Ovary (tissue), 3 donors: ENCODE measurements at regions not wholly inside any gene's neighbourhood (a gene's known extent, or its start where the extent isn't known, plus 50 kb on each side); places are given as distances from the start of the nearest gene placed in this dataset.

Experiments
- EP300 ChIP-seq: sonication (generic); formaldehyde crosslinking; IDR thresholded peaks from one replicate; pipeline ENCODE4 v1.6.1; 2017; ENCODE audit warnings: antibody characterized with exemption
- TF ChIP-seq, protein P1 (sequence below), 3 donors: fragments of 450-650 bp in 2 of 3; fragments of 200-600 bp in 1 of 3; IDR thresholded peaks; one replicate each; pipeline versions ENCODE4 v1.5.1 to v1.8.0; 2016 to 2022; ENCODE audit warnings: antibody characterized with exemption in 3 of 3, mild to moderate bottlenecking in 1 of 3
- donor health status: DM: no; HTN: no; CAD: no.

DNA sequence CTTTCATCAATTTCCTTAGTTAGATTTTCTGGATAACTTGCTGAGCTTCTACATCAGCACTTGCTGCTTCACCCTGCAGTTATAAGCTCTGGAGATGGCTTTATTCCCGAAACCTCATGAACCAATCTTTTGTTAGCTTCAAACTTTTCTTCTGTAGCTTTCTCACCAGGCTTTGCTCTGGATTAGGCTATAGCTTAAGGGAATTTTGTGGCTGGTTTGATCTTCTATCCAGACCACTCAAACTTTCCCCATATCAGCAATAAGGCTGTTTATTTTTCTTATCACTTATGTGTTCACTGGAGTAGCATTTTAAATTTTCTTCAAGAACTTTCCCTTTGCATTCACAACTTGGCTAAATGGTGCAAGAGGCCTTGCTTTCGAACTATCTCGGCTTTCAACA, 1173.5 kb upstream of the NUDT12 start:
- TF ChIP-seq, protein P1, sequence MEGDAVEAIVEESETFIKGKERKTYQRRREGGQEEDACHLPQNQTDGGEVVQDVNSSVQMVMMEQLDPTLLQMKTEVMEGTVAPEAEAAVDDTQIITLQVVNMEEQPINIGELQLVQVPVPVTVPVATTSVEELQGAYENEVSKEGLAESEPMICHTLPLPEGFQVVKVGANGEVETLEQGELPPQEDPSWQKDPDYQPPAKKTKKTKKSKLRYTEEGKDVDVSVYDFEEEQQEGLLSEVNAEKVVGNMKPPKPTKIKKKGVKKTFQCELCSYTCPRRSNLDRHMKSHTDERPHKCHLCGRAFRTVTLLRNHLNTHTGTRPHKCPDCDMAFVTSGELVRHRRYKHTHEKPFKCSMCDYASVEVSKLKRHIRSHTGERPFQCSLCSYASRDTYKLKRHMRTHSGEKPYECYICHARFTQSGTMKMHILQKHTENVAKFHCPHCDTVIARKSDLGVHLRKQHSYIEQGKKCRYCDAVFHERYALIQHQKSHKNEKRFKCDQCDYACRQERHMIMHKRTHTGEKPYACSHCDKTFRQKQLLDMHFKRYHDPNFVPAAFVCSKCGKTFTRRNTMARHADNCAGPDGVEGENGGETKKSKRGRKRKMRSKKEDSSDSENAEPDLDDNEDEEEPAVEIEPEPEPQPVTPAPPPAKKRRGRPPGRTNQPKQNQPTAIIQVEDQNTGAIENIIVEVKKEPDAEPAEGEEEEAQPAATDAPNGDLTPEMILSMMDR (IDR thresholded peaks at IDR 0.05), result no peak
- TF ChIP-seq EP300, result no peak
